ENCODE measurements at regions not wholly inside any gene's neighbourhood (a gene's known extent, or its start where the extent isn't known, plus 50 kb on each side); places are given as distances from the start of the nearest gene placed in this dataset.

DNA sequence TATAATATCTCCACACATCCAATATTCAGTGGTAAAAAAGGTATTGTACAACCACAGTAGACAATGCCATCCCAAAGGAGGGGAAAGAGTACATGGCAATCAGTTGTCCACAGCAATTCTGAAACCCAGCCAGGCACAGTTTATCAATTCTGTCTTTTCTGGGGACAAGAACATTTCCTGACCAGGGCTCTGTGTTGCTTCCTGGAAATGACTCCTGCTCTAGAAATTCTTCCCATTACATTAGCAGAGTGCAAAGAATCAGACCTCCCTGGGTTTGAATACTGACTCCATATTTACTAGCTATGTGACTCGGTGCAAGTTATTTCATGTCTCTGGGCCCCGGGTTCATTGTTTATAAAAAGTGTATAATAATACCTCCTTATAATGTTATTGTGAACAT is 220.4 kb upstream of the CFAP20DC start:
- no peaks in the 10 kb centered on the region for H3K4me1 ChIP-seq
- TF ChIP-seq, protein P1, sequence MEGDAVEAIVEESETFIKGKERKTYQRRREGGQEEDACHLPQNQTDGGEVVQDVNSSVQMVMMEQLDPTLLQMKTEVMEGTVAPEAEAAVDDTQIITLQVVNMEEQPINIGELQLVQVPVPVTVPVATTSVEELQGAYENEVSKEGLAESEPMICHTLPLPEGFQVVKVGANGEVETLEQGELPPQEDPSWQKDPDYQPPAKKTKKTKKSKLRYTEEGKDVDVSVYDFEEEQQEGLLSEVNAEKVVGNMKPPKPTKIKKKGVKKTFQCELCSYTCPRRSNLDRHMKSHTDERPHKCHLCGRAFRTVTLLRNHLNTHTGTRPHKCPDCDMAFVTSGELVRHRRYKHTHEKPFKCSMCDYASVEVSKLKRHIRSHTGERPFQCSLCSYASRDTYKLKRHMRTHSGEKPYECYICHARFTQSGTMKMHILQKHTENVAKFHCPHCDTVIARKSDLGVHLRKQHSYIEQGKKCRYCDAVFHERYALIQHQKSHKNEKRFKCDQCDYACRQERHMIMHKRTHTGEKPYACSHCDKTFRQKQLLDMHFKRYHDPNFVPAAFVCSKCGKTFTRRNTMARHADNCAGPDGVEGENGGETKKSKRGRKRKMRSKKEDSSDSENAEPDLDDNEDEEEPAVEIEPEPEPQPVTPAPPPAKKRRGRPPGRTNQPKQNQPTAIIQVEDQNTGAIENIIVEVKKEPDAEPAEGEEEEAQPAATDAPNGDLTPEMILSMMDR (IDR thresholded peaks at IDR 0.05) = no peak
- H3K27me3 ChIP-seq = no peaks in the 10 kb centered on the region
- intact Hi-C loops (cut with DNase I) = no loop called here
- no peak overlapping the region for H3K27ac ChIP-seq
- H3K9me3 ChIP-seq = no peaks in the 10 kb centered on the region
- H3K4me3 ChIP-seq = no peak overlapping the region
- DNase-seq (no peak), ATAC-seq (no peak)
- H3K36me3 ChIP-seq = no peaks in the 10 kb centered on the region

DNA sequence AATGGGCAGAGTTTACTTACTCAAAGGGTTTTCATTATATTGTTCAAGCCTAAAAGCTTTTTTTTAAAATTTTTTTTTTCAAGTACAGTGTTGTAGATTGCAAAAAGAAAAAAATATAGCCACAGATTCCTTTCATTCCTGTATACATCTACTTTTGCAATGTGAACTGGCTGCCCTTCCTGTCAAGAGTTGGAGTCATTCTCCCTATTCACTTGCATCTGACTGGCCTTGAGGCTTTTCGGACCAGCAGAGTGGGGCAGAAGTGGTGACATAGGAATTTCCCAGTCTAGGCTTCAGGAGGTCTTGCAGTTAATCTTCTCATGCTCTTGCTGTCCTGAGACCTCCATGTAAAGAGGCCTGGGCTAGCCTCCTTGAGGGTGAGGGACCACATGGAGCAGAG is 218.3 kb upstream of the CFAP20DC start:
- Histone ChIP-seq H3K27ac (no peak overlapping the region), H3K9me3 (no peaks in the 10 kb centered on the region), H3K4me1 (no peaks in the 10 kb centered on the region), H3K36me3 (no peaks in the 10 kb centered on the region), H3K27me3 (no peaks in the 10 kb centered on the region), H3K4me3 (no peak overlapping the region)
- no peak for ATAC-seq
- DNase-seq = no peak
- intact Hi-C loops (cut with DNase I) = no loop called here
- TF ChIP-seq, protein P1 (IDR thresholded peaks at IDR 0.05) = no peak

DNA sequence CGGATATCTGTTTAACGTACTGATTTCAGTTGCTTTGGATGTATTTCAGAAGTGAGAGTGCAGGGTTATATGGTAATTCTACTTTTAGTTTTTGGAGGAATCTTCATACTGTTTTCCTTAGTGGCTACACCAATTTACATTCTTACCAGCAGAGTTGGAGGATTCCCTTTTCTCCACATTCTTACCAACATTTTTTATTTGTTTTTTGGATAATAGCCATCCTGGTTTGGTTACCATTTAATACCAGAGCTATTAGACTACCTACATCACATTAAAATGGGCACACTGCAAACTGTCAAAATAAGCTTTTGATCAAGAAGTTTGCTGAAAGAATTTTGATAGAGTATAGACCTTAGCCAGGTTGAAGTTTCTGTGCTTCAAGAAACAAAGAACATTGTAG is 217.2 kb upstream of the CFAP20DC start:
- no peak for DNase-seq
- no peaks in the 10 kb centered on the region for H3K27me3 ChIP-seq
- H3K4me1 ChIP-seq = no peaks in the 10 kb centered on the region
- no peaks in the 10 kb centered on the region for H3K9me3 ChIP-seq
- no peak overlapping the region for H3K4me3 ChIP-seq
- H3K27ac ChIP-seq = no peak overlapping the region
- TF ChIP-seq, protein P1 (IDR thresholded peaks at IDR 0.05) = no peak
- intact Hi-C loops (cut with DNase I) = no loop called here
- no peak for ATAC-seq
- H3K36me3 ChIP-seq = no peaks in the 10 kb centered on the region

DNA sequence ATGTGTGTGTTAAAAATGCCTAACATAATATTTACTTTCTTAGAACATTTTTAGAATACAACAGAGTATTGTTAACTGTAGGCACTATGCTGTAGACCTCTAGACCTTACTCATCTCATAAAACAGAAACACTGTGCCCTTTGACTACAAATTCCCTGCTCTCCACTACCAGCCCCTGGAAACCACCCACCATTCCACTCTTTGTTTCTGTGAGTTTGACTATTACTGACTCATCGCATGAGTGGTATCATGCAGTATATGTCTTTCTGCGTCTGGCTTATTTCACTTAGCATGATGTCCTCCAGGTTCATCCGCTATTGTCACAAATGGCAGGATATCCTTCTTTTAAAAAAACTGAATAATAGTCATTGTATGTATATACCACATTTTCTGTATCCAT is 216.7 kb upstream of the CFAP20DC start:
- no peak for DNase-seq
- no peak overlapping the region for H3K27ac ChIP-seq
- intact Hi-C loops (cut with DNase I) = no loop called here
- ATAC-seq = no peak
- no peaks in the 10 kb centered on the region for H3K36me3 ChIP-seq
- no peaks in the 10 kb centered on the region for H3K9me3 ChIP-seq
- TF ChIP-seq, protein P1 (IDR thresholded peaks at IDR 0.05) = no peak
- no peak overlapping the region for H3K4me3 ChIP-seq
- no peaks in the 10 kb centered on the region for H3K4me1 ChIP-seq
- H3K27me3 ChIP-seq = no peaks in the 10 kb centered on the region

DNA sequence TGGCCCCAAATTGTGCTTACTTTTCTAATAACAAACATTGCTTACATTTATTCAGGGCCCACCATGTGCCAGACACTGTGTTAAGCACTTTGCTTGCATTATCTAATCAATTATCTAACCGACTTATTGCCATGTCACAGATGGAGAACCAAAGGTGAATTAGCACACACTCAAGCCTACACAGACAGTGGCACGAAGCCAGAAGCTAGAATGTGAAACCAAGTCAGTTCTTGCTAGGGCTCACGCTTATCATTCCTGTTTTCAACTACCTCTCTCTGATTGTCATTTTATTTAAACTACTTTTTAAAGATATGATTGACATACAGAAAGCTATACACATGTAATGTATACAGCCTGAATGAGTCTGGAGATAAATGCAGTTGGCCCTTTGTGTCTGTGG is 215.7 kb upstream of the CFAP20DC start:
- DNase-seq (no peak), ATAC-seq (no peak)
- no peaks in the 10 kb centered on the region for H3K9me3 ChIP-seq
- no peaks in the 10 kb centered on the region for H3K4me1 ChIP-seq
- no peaks in the 10 kb centered on the region for H3K36me3 ChIP-seq
- no peaks in the 10 kb centered on the region for H3K27me3 ChIP-seq
- H3K4me3 ChIP-seq = no peak overlapping the region
- TF ChIP-seq, protein P1 (IDR thresholded peaks at IDR 0.05) = no peak
- intact Hi-C loops (cut with DNase I) = no loop called here
- no peak overlapping the region for H3K27ac ChIP-seq
